OCI-LY7 (cell line): ENCODE measurements at regions not wholly inside any gene's neighbourhood (a gene's known extent, or its start where the extent isn't known, plus 50 kb on each side); places are given as distances from the start of the nearest gene placed in this dataset.
"Not testable (repeated sequence)": the region's sequence is repeated elsewhere in the genome, so short reads cannot be mapped to it uniquely, and the experiment has no call there.

ENCODE experiments used
- CTCF ChIP-seq: fragments of 200-600 bp; sonication (generic); conservative IDR thresholded peaks from 2 replicates; pipeline ENCODE4 v1.5.1; 2014; ENCODE audit warnings: mild to moderate bottlenecking, antibody characterized with exemption, low read length, moderate library complexity, mixed read lengths
- EZH2phosphoT487 ChIP-seq: fragments of 200-600 bp; sonication (generic); IDR thresholded peaks from 2 replicates; pipeline ENCODE4 v1.6.1; 2018; ENCODE audit warnings: low read depth, borderline replicate concordance, mild to moderate bottlenecking, mixed run types, antibody characterized with exemption, low read length, moderate library complexity, mixed read lengths

GRCh38 chr15:31724903-31725302 lies 305.4 kb upstream of the CHRNA7 start:
- TF ChIP-seq CTCF, EZH2phosphoT487: not testable (repeated sequence)
